SK-N-MC (cell line): ENCODE measurements at regions not wholly inside any gene's neighbourhood (a gene's known extent, or its start where the extent isn't known, plus 50 kb on each side); places are given as distances from the start of the nearest gene placed in this dataset.
A peak's percentile ranks its signal among the peaks of the same experiment; 100 is the strongest.

Source experiments
- DNase-seq: peaks from one replicate; pipeline ENCODE4 v3.0.0-alpha.2; 2011; ENCODE audit warnings: low read depth, low spot score
- H3K27ac ChIP-seq: fragments of 200-600 bp; sonication (generic); 2 replicates; pipeline ENCODE4 v1.5.1; 2016; ENCODE audit warnings: mixed run types
- H3K36me3 ChIP-seq: fragments of 200-600 bp; sonication (generic); 2 replicates; pipeline ENCODE4 v1.6.1; 2017; ENCODE audit warnings: antibody characterized with exemption, low read length, mixed read lengths; ENCODE audit not compliant: insufficient read depth
- H3K4me3 ChIP-seq: fragments of 200-600 bp; sonication (generic); 2 replicates; pipeline ENCODE4 v1.5.1; 2016
- H3K9ac ChIP-seq: fragments of 200-600 bp; sonication (generic); 2 replicates; pipeline ENCODE4 v1.8.0; 2017; ENCODE audit warnings: mixed run types, mixed read lengths; ENCODE audit not compliant: insufficient read length
- H3K9me3 ChIP-seq: fragments of 200-600 bp; sonication (generic); 2 replicates; pipeline ENCODE4 v1.6.1; 2017; ENCODE audit warnings: low read depth, mild to moderate bottlenecking, antibody characterized with exemption, low read length, moderate library complexity, mixed read lengths
- EZH2 ChIP-seq: fragments of 200-600 bp; sonication (generic); IDR thresholded peaks from one replicate; pipeline ENCODE4 v1.6.1; 2017; ENCODE audit warnings: antibody characterized with exemption
- FOXP2 ChIP-seq: optimal IDR thresholded peaks from 2 replicates; pipeline ENCODE3; 2011; ENCODE audit warnings: mild to moderate bottlenecking, moderate library complexity; ENCODE audit not compliant: insufficient read depth; ENCODE audit errors: extremely low read length, control extremely low read depth
- POLR2AphosphoS5 ChIP-seq: IDR thresholded peaks from 2 replicates; pipeline ENCODE4 v1.6.1; 2012; ENCODE audit warnings: mild to moderate bottlenecking, low read depth, low read length, borderline replicate concordance

- no peak for DNase-seq
- TF ChIP-seq POLR2AphosphoS5 (no peak), EZH2 (no peak), FOXP2 (no peak)
- H3K36me3 ChIP-seq: no peaks in the 10 kb centered on the region
- no peaks in the 10 kb centered on the region for H3K9me3 ChIP-seq
- H3K27ac ChIP-seq: peak overlapping the region; percentile 50; the same call in 1 of the 2 replicates
- peak overlapping the region; percentile 22 for H3K9ac ChIP-seq
- no peak overlapping the region for H3K4me3 ChIP-seq
Measured at GRCh38 chr20:40441771-40442170, 247.3 kb downstream of the MAFB start.

DNA sequence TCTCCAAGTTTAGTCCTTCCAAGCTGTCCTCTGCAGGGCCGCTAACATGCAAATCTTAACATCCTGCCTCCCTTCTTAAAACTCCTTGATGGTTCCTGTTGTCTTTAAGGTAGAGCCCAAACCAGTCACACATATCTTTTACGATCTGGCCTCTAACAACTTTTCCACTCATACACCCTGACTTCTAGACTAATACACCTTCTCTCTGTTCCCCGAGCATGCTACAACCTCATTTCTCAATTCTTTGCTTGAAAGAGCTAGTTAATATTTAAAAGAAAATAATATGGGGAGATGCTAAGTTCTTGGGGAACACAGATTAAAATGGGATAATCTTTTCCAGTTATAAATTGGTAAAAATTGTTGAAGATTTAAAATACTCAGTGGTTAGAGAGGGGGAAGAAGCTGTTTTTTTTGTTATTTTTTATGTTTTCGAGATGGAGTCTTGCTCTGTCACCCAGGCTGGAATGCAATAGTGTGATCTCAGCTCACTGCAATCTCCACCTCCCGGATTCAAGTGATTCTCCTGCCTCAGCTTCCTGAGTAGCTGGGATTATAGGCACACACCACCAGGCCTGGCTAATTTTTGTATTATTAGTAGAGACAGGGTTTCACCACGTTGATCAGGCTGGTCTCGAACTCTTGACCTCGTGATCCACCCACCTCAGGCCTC lies 250.7 kb downstream of the MAFB start:
- Histone ChIP-seq H3K4me3 (no peak overlapping the region), H3K9ac (no peak overlapping the region), H3K36me3 (no peaks in the 10 kb centered on the region), H3K9me3 (no peaks in the 10 kb centered on the region), H3K27ac (no peak overlapping the region)
- TF ChIP-seq FOXP2: no peak
- no peak for TF ChIP-seq EZH2
- TF ChIP-seq POLR2AphosphoS5: no peak
- no peak for DNase-seq

- DNase-seq: no peak
- Histone ChIP-seq H3K36me3 (no peaks in the 10 kb centered on the region), H3K27ac (no peak overlapping the region), H3K4me3 (no peak overlapping the region), H3K9me3 (no peaks in the 10 kb centered on the region), H3K9ac (no peak overlapping the region)
- TF ChIP-seq FOXP2: no peak
- TF ChIP-seq POLR2AphosphoS5: no peak
- TF ChIP-seq EZH2: no peak
Measured at GRCh38 chr20:40436011-40436410, 253.0 kb downstream of the MAFB start.

DNA sequence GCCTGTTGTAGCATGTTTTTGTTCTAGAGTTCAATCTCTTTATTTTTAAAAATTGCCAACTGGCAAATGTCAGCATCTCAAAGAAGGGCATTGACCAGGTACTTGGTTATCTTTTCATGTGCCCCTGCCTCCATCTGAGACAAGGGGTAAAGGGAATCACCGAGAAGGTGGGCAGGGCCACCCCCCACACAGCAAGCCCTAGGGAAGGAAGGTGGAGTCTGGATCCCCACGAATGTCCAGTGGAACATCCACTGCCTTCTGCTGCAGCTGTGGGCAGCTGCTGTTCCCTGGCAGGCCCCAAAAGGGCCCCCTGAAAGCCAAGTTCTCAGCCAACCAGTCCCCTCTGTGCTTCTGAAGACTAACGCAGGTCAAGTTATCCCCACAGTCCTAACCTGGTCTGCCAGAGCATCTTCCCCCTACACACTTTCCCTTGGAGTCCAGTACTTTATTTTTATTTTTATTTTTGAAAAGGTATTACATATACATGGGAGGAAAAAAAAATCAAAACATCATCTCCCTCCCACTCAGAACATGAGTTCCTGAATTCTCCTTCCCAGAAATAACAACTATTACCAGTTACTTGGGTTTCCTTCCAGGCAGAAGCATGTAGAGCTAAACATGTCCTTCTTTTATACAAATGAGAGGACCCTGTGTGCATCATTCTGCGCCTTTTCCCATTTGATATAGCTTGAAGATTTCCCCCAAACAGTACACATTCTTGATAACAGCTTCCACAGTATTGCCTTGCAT lies 253.7 kb downstream of the MAFB start:
- Histone ChIP-seq H3K36me3 (no peaks in the 10 kb centered on the region), H3K9me3 (no peaks in the 10 kb centered on the region), H3K9ac (no peak overlapping the region), H3K27ac (no peak overlapping the region), H3K4me3 (no peak overlapping the region)
- TF ChIP-seq EZH2 (no peak), FOXP2 (no peak), POLR2AphosphoS5 (no peak)
- no peak for DNase-seq

DNA sequence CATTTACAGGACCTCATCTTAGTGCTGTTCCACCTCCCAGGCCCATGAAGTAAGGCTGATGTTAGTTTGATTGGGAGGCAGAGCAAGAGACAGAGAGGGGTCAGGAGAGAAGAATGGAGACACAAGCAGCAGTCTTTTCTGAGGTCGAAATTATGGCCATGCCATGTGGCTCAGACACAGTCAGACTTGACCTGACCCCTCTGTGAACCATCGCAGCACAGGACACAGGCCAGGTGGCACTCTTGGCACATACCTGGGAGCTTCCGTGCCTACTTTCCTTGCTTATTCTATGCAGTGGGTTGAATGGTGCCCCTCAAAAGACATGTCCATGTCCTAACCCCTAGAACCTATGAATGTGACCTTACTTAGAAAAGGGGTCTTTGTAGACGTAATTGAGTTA lies 254.9 kb downstream of the MAFB start:
- no peaks in the 10 kb centered on the region for H3K9me3 ChIP-seq
- no peak overlapping the region for H3K4me3 ChIP-seq
- H3K27ac ChIP-seq: no peak overlapping the region
- TF ChIP-seq EZH2 (no peak), FOXP2 (no peak), POLR2AphosphoS5 (no peak)
- no peak for DNase-seq
- no peaks in the 10 kb centered on the region for H3K36me3 ChIP-seq
- H3K9ac ChIP-seq: no peak overlapping the region

DNA sequence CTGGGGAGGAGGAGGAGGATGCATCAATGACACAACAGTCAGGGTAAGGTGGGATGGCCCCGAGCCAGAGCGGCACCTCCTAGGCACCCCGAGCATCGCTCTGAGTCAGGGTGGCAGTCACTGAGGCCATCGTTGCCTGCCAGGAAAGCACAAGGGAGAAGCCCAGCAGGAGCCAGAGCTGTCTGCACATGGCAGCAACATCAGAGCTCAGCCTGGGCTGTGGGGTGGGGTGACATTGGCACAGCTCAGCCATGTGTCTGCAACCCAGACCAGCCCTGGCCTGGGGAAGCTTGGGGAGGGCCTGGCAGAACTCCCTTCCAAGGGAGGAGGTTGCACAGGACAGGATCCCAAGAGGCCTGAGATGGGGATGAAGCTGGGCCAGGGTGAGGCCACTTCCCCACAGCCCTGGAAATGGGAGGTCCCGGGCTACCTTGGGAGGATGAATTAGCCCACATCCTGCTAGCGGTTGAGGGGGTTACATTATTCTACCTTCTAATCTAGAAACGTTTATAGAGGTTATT lies 255.6 kb downstream of the MAFB start:
- DNase-seq: no peak
- TF ChIP-seq EZH2 (no peak), FOXP2 (no peak), POLR2AphosphoS5 (no peak)
- Histone ChIP-seq H3K4me3 (no peak overlapping the region), H3K36me3 (no peaks in the 10 kb centered on the region), H3K9ac (no peak overlapping the region), H3K27ac (no peak overlapping the region), H3K9me3 (no peaks in the 10 kb centered on the region)

DNA sequence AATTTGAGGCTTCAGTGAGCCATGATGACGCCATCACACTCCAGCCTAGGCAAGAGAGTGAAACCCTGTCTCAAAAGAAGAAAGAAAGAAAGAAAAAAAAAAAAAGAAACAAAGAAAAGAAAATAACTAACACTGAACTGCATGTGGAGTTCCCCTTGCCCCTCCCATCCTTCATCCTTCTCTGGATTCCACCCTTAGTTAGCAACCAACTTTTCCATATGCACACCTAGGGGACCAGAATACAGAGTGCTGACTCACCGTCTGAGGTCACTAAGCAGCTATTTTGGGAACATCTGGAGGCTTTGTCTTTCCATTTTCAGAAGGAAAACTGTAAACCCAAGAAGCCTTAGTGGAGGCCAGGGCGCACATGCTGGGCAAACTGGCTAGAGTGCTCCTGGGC lies 257.4 kb downstream of the MAFB start:
- H3K4me3 ChIP-seq: no peak overlapping the region
- no peak overlapping the region for H3K27ac ChIP-seq
- no peaks in the 10 kb centered on the region for H3K36me3 ChIP-seq
- no peak overlapping the region for H3K9ac ChIP-seq
- no peak for TF ChIP-seq EZH2
- no peaks in the 10 kb centered on the region for H3K9me3 ChIP-seq
- DNase-seq: no peak

DNA sequence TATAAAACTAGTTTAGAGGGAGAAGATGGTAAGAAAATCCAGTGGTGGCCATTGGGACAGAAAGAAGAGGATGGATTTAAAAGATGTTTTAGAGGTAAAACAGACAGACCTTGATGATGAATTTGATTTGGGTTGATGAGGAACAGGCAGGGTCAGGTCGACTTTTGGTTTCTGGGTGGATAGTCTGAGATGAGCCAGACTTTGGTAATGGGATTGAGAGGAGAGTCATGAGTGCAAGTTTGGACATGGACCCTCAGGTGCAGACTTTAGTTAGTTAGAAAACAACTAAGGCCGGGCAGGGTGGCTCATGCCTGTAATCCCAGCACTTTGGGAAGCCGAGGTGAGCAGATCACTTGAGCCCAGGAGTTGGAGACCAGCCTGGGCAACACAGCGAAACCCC lies 257.9 kb downstream of the MAFB start:
- Histone ChIP-seq H3K36me3 (no peaks in the 10 kb centered on the region), H3K27ac (no peak overlapping the region), H3K9ac (no peak overlapping the region), H3K4me3 (no peak overlapping the region), H3K9me3 (no peaks in the 10 kb centered on the region)
- no peak for DNase-seq
- no peak for TF ChIP-seq POLR2AphosphoS5
- TF ChIP-seq EZH2: no peak
- TF ChIP-seq FOXP2: no peak
